HG02943 (cell line): ENCODE measurements at regions not wholly inside any gene's neighbourhood (a gene's known extent, or its start where the extent isn't known, plus 50 kb on each side); places are given as distances from the start of the nearest gene placed in this dataset.
"Not testable (repeated sequence)": the region's sequence is repeated elsewhere in the genome, so short reads cannot be mapped to it uniquely, and the experiment has no call there.

Experiments
- ATAC-seq: cut with Tn5 transposase; IDR thresholded peaks from one replicate; pipeline ENCODE4 v1.9.1; 2021; ENCODE audit warnings: mild to moderate bottlenecking, low read depth, moderate library complexity; ENCODE audit not compliant: unreplicated experiment

DNA sequence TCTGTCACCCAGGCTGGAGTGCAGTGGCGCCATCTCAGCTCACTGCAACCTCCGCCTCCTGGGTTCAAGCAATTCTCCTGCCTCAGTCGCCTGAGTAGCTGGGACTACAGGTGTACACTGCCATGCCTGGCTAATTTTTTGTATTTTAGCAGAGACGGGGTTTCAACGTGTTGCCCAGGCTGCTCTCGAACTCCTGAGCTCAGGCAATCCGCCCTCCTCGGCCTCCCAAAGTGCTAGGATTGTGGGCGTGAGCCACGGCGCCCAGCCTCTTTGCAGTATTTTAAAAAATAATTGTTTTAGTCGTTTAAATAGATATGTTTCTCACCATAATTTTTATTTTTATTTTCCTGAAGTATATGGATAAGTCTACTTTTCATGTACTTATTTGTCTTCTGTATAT is 452.9 kb upstream of the SPTLC3 start:
- not testable (repeated sequence) for ATAC-seq

DNA sequence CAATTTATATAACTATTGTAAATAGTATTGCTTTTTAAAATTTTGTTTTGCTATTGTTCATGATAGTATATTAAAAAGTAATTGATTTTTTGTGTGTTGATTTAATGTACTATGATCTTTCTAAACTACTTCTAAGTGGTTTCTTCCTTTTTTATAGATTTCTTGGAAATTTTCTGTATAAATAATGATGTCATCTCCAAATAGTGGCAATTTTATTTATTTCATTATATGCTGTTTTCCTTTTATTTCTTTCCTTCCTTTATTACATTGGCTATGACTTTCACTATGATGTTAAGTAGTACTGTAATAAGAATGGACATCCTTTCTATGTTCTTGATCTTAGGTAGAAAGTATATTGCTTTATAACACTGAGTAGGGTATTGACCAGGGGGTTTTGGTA is 451.5 kb upstream of the SPTLC3 start:
- ATAC-seq: no peak

DNA sequence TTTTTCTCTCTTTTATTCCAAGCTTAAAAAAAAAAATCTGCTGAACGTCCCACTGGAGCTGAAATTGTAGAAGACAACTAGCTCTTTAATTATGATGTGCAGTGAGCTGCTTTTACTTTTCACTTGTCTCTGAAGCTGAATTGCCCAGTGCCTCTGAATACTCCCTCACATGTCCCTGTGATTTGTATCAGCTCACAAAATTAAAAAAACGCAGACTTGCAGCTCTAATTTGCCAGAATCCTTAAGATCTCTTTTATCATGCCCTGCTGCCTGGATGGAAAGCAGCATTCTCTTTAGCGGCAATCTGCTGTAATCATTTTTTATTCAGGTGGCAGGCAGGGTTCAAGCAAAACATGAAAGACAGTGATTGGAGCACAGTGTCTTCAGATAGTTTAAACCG is 443.8 kb upstream of the SPTLC3 start:
- ATAC-seq: no peak

DNA sequence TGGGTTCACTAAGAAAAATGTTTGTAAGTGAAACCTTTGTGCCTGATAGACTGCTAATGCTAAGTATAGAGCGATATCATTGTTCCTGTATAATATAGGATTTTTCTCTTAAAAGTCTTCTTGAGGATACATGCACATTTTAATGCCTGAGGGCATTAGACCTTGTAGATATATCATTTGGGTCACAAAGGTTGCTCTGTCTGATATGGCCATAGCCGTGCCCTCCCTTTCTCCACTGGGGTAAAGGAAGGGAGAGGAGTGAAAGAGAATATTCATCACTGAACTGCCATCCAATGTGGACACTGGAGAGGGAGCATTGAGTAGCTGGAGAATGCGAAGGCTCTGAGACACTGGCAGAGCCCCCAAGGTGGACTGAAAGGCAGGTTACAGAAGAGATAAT is 442.2 kb upstream of the SPTLC3 start:
- no peak for ATAC-seq

DNA sequence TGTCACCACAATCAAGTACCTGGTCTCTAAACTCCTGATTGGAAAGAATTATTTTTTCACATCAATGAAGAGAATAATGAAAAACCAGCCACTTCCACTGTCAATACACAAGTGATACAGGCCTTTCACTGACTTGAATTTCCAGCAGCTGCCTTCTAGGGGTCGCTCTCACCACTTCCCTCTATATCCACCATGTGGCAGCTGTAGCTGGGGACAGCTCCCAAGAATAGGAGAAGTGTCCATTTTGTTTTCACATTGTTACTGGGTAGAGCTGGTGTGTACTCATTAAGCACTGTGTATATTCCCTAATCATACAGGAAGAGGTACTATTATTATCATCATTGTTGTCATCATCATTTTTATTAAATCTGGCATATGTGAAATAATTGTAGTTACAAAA is 438.4 kb upstream of the SPTLC3 start:
- ATAC-seq: no peak

DNA sequence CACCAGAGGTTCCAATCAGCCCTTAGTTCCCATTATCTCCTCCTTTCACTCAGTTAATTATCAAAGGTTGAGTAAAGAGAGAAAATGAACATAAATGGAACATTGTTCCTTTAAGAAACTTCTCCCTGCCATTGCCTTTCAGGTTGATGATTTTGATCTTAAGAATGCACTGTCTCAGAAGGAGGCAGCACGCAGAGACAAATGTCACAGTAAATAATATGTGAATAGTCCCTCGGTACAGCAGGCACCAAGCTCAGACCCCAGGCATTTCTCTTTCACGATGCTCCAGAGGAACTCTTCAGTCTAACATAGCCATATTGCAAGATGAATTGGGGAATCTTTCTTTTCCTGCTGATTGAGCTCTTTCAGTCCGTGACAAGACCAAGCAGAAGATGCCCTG is 435.3 kb upstream of the SPTLC3 start:
- ATAC-seq: no peak

DNA sequence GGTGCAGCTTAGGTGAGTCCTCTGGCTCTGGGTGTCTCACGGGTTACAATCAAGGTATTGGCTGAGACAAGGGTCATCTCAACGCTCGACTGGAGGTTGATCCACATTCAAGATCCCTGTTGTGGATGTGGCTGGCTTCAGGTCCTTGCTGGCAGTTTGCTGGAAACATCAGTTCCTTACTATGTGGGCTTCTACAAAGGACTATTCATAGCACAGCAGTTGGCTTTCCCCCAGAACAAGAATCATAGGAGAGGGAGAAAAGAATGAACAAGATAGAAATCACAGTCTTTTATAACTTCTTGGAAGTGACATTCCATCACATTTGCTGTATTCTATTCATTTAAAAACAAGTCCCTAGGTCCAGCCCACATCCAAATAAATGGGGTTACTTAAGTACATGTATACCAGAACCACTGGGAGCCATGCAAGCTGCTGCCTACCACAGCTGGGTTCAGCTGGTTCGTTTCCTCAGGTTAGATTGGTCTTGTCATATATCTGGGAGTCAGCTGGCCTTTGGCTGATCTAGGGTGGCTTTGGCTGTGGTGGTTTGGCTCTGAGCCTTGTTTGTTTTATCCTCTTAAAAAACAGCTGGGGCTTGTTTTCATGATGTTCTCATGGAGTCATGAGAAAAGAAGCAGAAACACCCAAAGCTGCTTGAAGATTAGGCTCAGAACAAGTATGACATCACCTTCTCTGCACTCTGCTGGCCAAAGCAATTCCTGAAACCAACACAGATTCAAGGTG is 433.2 kb upstream of the SPTLC3 start:
- no peak for ATAC-seq

DNA sequence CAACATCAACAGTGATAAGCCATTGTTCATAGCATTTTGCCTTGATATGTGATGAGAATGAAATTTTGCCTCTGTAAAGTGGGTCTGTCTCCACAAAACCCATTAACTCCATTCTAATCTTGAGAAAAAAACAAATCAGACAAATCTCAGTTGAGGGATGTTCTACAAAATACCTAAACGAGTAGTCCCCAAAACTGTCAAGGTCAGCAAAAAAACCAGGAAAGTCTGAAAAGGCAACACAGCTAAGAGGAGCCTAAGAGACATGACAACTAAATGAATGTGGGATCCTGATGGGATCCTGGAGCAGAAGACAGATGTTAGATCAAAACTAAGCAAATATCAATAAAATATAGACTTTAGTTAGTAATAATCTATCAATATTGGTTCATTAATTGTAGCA is 431.6 kb upstream of the SPTLC3 start:
- no peak for ATAC-seq

DNA sequence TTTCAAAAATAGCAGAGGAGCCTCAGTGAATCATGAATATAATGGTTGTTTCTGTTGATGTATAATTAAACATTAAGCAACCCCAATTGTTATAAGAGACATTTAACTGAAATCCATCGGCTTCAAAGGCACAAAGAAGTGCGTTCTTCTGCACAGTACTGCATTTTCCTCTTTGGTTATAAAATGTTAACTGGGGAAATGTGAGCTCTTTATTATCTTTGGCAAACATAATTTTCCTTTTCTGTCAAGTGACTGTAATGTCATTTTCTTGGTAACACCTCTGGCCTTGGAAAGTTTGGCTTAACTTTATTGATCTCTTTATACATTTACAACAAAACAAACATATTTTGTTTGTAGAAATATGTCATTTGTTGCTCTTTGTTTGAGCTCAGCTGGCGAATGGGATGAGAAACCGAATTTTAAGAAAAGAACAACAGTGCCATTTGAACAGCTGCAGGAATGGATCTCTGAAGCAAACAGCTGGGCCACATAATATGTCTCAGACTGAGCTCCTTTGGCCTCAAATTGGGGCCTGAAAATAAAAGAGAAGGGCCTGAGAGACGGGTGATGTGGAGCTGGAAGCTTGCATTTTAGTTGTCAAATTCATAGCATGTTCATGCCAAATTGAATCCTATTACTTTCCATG is 427.0 kb upstream of the SPTLC3 start:
- ATAC-seq: no peak

DNA sequence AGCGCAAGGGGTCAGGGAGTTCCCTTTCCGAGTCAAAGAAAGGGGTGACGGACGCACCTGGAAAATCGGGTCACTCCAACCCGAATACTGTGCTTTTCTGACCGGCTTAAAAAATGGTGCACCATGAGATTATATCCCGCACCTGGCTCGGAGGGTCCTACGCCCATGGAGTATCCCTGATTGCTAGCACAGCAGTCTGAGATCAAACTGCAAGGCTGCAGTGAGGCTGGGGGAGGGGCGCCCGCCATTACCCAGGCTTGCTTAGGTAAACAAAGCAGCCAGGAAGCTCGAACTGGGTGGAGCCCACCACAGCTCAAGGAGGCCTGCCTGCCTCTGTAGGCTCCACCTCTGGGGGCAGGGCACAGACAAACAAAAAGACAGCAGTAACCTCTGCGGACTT is 426.1 kb upstream of the SPTLC3 start:
- ATAC-seq: not testable (repeated sequence)

DNA sequence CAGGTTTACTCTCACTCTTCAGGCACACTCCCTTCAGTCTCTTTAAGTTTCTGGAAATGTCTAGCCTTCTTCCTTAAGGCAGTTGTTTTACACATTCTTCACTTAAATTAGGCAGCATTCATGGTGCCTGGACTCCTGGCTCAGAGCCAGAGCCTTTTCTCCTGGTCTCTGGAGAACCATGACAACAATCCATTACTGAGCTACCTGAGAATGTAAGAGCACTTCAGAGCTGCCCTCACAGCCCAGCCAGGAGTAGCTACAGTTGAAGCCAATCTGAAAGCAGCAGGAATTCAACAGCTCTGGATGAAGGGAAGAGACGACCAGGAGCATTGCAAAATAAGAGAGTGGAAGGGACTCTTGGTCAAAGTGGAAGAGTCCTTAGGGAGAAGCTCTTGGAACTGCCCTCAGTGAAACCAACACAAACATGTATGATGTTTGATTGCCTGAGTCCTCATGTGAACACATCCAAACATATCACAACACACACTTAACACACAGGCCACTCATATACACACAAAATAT is 416.8 kb upstream of the SPTLC3 start:
- ATAC-seq: no peak

DNA sequence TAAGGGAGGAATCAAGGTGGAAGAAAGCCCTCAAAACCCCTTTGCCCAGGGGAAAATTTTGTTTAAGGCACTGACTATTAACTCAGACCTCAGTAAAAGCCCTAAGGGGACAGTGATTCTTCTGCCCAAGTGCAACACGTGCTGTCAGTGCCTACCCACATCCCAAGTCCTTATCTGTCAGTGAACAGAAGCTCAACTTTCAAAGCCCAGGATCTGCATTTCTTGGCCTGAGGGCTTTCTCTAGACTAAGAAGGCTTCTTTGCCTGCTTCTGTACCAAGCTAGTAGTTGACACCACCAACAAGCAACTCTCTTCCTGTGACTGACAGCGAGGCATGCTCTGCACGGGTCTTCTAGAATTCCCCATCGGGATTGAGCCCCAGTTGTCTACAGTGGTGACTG is 416.0 kb upstream of the SPTLC3 start:
- no peak for ATAC-seq

DNA sequence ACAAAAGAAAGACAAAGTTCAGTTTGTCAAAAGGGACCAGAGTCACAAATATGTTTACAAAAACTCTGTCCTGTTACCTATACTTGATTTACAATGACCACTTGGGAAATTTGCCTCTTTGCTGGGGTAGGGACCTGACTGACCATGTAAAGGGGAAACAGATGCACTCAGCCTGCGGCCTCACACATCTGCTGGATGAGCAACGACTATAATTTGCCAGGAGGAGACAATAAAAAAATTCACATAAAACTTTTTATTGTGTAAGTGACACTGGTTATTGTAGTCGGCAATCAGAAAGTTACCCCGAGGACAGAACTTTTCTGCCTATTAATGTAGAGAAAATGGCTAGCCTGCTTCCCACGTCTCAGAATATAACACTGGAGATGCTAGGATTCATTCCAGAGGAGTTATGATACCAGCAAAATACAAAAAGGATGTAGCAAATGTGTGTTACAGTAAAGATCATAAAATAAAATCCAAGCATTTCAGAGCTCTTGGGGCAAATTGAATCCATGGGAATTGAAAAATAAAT is 415.4 kb upstream of the SPTLC3 start:
- ATAC-seq: no peak

DNA sequence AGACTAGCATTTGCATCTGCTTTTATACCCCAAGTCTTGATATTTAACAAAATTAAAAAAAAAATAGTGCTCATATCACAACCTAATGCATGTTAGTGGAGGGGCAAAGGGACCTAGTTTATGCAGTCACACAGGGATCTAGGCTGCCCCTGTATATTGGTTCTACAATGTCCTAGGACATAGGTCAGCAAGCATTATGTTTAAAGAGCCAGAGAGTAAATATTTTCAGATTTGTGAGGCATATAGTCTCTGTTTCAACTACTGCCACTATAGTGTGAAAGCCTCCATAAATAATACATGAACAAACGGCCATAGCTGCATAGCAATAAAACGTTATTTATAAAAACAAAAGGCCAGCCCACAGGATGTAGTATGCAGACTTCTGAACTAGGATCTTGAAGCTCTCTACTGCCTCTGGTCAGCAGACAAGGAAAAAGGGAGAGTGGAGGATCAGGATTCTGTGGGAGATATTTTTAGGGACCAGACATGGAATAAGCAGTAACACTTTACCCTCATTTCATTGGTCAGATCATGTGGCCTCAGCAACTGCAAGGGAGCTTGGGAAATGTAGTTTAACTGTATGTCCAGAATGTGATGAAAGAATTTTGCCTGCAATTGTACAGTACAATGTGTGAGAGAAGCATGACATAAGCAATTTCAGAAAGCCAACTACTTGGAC is 414.2 kb upstream of the SPTLC3 start:
- ATAC-seq: no peak

DNA sequence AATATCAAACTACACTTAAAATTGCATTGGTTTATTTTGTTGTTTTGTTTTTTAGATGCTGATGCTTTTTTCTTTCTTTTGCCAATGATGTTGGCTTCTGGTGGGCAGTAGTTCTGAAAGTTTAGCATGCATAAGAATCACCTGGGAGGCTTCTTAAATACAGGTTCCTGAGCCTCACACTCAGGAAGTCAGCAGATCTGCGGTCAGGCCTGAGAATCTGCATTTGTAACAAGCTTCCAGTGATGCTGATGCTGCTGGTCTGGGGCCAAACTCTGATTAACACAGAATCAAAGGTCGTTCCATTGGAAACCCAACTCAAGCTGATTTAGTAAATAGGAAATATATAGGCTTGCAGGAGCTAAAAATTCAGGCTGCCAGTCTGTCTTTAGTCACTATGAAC is 412.9 kb upstream of the SPTLC3 start:
- ATAC-seq: no peak

DNA sequence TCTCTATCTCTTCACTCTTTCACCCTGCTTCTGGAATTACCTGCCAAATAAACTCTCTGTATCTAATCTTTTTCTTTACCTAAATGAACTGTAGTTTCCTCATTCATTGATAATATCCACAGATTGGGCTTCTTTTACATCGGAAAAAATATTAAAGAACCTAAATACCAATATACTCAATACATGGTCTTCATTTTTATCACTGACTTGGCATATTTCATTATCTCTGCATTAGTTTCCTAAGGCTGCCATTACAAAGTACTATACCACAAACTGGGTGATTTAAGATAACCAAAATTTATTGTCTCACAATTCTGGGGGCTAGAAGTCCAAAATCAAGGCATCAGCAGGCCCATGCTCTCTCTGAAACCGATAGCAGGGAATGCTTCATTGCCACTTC is 411.9 kb upstream of the SPTLC3 start:
- no peak for ATAC-seq

DNA sequence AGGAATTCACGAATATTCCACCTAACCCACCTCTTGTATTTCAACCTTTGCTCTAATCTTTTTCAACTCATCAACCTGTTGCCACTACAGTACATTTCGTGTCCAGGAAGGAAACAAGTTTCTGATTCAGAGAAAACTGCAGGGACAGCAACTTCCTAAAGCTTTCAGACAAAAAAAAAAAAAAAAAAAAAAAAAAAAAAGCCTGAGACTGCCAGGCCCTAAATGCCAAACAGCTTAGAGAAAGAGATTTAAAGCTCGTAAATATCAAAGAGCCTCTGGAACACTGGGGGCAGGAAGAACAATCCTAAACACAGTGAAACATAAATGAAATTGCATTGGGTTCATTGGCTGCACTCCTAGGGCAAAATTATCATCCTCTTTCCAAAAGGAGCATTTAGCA is 411.2 kb upstream of the SPTLC3 start:
- no peak for ATAC-seq

DNA sequence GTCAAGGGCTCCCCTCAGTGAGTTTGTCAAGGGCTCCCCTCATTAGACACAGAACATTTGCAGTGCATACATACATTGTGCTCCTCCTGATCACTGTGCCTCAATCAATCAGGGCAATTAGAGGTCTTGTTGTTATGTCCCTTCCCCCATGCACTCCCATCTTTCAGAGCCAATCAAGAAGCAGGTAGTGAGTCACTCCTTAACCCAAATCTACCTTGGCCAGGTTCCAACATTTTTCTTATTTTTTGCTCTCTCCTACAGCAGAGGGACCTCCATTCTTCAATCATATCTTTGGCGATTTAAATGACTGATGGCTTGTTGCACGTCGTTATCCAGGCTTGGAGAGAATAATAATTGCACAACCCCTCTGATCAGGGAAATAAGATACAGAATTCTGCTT is 409.9 kb upstream of the SPTLC3 start:
- no peak for ATAC-seq

DNA sequence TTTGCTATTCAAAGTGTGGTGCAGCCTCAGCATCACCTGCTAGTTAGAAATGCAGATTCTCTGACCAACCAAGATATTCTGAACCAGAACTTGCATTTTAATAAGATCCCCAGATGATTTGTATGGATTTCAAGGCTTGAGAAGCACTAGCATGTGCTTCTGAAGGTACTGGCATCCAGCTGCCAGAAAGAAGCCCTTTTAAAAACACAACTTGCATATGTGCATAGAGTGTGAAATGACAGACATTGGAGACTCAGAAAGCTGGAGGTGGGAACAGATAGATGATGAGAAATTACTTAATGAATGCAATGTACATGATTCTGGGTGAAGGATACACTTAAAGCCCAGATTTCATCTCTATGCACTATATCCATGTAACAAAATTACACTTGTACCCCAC is 409.3 kb upstream of the SPTLC3 start:
- no peak for ATAC-seq

DNA sequence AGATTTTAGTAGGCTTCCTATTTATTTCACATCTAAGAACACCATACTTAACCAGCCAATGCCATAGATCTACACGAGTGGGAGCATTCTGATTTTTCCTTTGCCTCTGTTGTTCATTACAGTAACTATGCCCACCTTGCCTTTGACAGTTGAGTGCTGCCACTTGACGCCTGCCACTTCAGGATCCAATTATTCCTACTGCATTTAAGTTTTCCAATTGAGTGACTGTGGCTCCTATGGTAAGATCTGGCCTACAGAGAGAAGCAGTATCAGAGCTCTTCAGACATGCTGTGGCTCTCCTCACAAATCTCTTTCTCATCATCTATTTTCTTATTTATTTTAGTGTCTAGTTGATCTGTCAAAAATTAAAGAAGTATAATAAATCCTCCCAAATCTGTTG is 403.0 kb upstream of the SPTLC3 start:
- ATAC-seq: no peak

DNA sequence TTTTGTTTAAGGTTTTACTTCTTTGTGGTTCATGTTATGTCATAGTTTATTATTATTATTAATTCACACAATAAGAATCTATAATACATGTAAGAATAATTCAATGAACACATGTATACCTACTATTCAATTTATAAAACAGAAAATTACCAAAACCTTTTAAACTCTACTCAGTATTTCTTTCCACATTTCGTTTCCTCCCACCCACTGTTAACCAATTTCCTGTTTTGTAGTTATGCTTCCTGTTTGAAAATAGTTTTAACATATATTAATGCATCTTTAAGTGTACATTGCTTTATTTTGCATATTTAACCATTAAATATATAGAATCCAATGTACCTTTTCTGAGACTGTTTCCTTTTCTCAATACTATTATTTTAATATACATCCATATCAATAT is 397.9 kb upstream of the SPTLC3 start:
- ATAC-seq: no peak
